Large intestine (tissue), 3 donors: ENCODE measurements at regions not wholly inside any gene's neighbourhood (a gene's known extent, or its start where the extent isn't known, plus 50 kb on each side); places are given as distances from the start of the nearest gene placed in this dataset.
A peak's percentile ranks its signal among the peaks of the same experiment; 100 is the strongest.

Source experiments
- DNase-seq, 2 donors: peaks; one replicate each; pipeline versions ENCODE4 v3.0.0 to v3.0.0-alpha.2; 2013
- H3K27ac ChIP-seq: one replicate; pipeline ENCODE4 v1.5.1; 2013; ENCODE audit warnings: low read length
- H3K27me3 ChIP-seq: 2 replicates; pipeline ENCODE4 v1.6.1; 2013; ENCODE audit warnings: low read length; ENCODE audit not compliant: control insufficient read depth, insufficient read depth
- H3K36me3 ChIP-seq: 2 replicates; pipeline ENCODE4 v1.6.1; 2013; ENCODE audit warnings: low read length; ENCODE audit not compliant: control insufficient read depth, insufficient read depth
- H3K4me1 ChIP-seq: one replicate; pipeline ENCODE4 v1.6.1; 2013; ENCODE audit warnings: low read length; ENCODE audit not compliant: control insufficient read depth, insufficient read depth
- H3K4me3 ChIP-seq: one replicate; pipeline ENCODE4 v1.5.1; 2013; ENCODE audit warnings: low read length
- H3K9me3 ChIP-seq: one replicate; pipeline ENCODE4 v1.6.1; 2013; ENCODE audit warnings: mild to moderate bottlenecking, low read depth, low read length, moderate library complexity; ENCODE audit not compliant: control insufficient read depth
- WGBS: methylation state at CpG from one replicate; pipeline ENCODE4 v1.1.5; 2013; ENCODE audit warnings: low lambda C conversion rate; ENCODE audit not compliant: insufficient coverage; 5-methylcytosine and 5-hydroxymethylcytosine counted together

- WGBS, result 67% methylated on average over 1 of the region's 4 CpGs
- Histone ChIP-seq H3K9me3 (no peaks in the 10 kb centered on the region), H3K4me3 (no peak overlapping the region), H3K4me1 (no peaks in the 10 kb centered on the region), H3K36me3 (no peaks in the 10 kb centered on the region), H3K27me3 (no peaks in the 10 kb centered on the region), H3K27ac (no peak overlapping the region)
- peak in 1 of 2 donors; percentile 2 for DNase-seq
These were observed 585.8 kb downstream of the TLE4 start for GRCh38 chr9:80157561-80157983.

- no peak for DNase-seq
- no CpG with 5 or more reads among the region's 2 CpGs for WGBS
- H3K36me3 ChIP-seq, result no peaks in the 10 kb centered on the region
These were observed 585.1 kb downstream of the TLE4 start for GRCh38 chr9:80156756-80157472.

GRCh38 chr9:80156262-80156661 lies 584.5 kb downstream of the TLE4 start:
- no peaks in the 10 kb centered on the region for H3K9me3 ChIP-seq
- H3K36me3 ChIP-seq, result no peaks in the 10 kb centered on the region
- H3K27me3 ChIP-seq, result no peaks in the 10 kb centered on the region
- no peak overlapping the region for H3K27ac ChIP-seq
- H3K4me3 ChIP-seq, result no peak overlapping the region
- no CpG with 5 or more reads among the region's 2 CpGs for WGBS
- no peaks in the 10 kb centered on the region for H3K4me1 ChIP-seq
- no peak for DNase-seq

More at GRCh38 chr9:80156756-80157472, 585.1 kb downstream of the TLE4 start:
- H3K27me3 ChIP-seq, result no peaks in the 10 kb centered on the region
- no peak overlapping the region for H3K27ac ChIP-seq
- no peak overlapping the region for H3K4me3 ChIP-seq
- H3K4me1 ChIP-seq, result no peaks in the 10 kb centered on the region
- H3K9me3 ChIP-seq, result no peaks in the 10 kb centered on the region

GRCh38 chr9:80147866-80148265 lies 576.1 kb downstream of the TLE4 start:
- Histone ChIP-seq H3K4me3 (no peak overlapping the region), H3K27me3 (no peaks in the 10 kb centered on the region), H3K27ac (no peak overlapping the region), H3K9me3 (no peaks in the 10 kb centered on the region), H3K4me1 (no peaks in the 10 kb centered on the region), H3K36me3 (no peaks in the 10 kb centered on the region)
- no peak for DNase-seq
- WGBS, result no CpG with 5 or more reads among the region's 3 CpGs

GRCh38 chr9:80146466-80146865 lies 574.7 kb downstream of the TLE4 start:
- no peak for DNase-seq
- no peaks in the 10 kb centered on the region for H3K36me3 ChIP-seq
- H3K27ac ChIP-seq, result no peak overlapping the region
- H3K4me1 ChIP-seq, result no peaks in the 10 kb centered on the region
- 57% methylated on average over 1 of the region's 1 CpG for WGBS
- no peaks in the 10 kb centered on the region for H3K27me3 ChIP-seq
- no peaks in the 10 kb centered on the region for H3K9me3 ChIP-seq
- no peak overlapping the region for H3K4me3 ChIP-seq

- DNase-seq, result no peak
- no peak overlapping the region for H3K4me3 ChIP-seq
- H3K27me3 ChIP-seq, result no peaks in the 10 kb centered on the region
- H3K4me1 ChIP-seq, result no peaks in the 10 kb centered on the region
- WGBS, result no CpG with 5 or more reads among the region's 2 CpGs
- no peak overlapping the region for H3K27ac ChIP-seq
- no peaks in the 10 kb centered on the region for H3K36me3 ChIP-seq
- H3K9me3 ChIP-seq, result no peaks in the 10 kb centered on the region
These were observed 573.1 kb downstream of the TLE4 start for GRCh38 chr9:80144856-80145255.

- no CpG with 5 or more reads among the region's 2 CpGs for WGBS
- no peak overlapping the region for H3K27ac ChIP-seq
- DNase-seq, result no peak
- H3K9me3 ChIP-seq, result no peaks in the 10 kb centered on the region
- no peak overlapping the region for H3K4me3 ChIP-seq
- no peaks in the 10 kb centered on the region for H3K36me3 ChIP-seq
- H3K27me3 ChIP-seq, result no peaks in the 10 kb centered on the region
- no peaks in the 10 kb centered on the region for H3K4me1 ChIP-seq
These were observed 572.6 kb downstream of the TLE4 start for GRCh38 chr9:80144406-80144805.

GRCh38 chr9:80143899-80144298 lies 572.1 kb downstream of the TLE4 start:
- H3K9me3 ChIP-seq, result no peaks in the 10 kb centered on the region
- DNase-seq, result no peak
- no peaks in the 10 kb centered on the region for H3K4me1 ChIP-seq
- H3K4me3 ChIP-seq, result no peak overlapping the region
- 50% methylated on average over 1 of the region's 3 CpGs for WGBS
- H3K27me3 ChIP-seq, result no peaks in the 10 kb centered on the region
- H3K27ac ChIP-seq, result no peak overlapping the region
- no peaks in the 10 kb centered on the region for H3K36me3 ChIP-seq

- Histone ChIP-seq H3K27me3 (no peaks in the 10 kb centered on the region), H3K36me3 (no peaks in the 10 kb centered on the region), H3K27ac (no peak overlapping the region), H3K9me3 (no peaks in the 10 kb centered on the region), H3K4me3 (no peak overlapping the region), H3K4me1 (no peaks in the 10 kb centered on the region)
- WGBS, result no CpG with 5 or more reads among the region's 2 CpGs
- no peak for DNase-seq
These were observed 562.7 kb downstream of the TLE4 start for GRCh38 chr9:80134487-80134886.

GRCh38 chr9:80131627-80132026 lies 559.9 kb downstream of the TLE4 start:
- Histone ChIP-seq H3K9me3 (no peaks in the 10 kb centered on the region), H3K4me1 (no peaks in the 10 kb centered on the region), H3K27ac (no peak overlapping the region), H3K36me3 (no peaks in the 10 kb centered on the region), H3K27me3 (no peaks in the 10 kb centered on the region), H3K4me3 (no peak overlapping the region)
- DNase-seq, result no peak
- WGBS, result no CpG with 5 or more reads among the region's 2 CpGs

- Histone ChIP-seq H3K36me3 (no peaks in the 10 kb centered on the region), H3K27ac (no peak overlapping the region), H3K27me3 (no peaks in the 10 kb centered on the region), H3K4me3 (no peak overlapping the region), H3K4me1 (no peaks in the 10 kb centered on the region), H3K9me3 (no peaks in the 10 kb centered on the region)
- WGBS, result 88% methylated on average over 4 of the region's 6 CpGs
- no peak for DNase-seq
These were observed 556.2 kb downstream of the TLE4 start for GRCh38 chr9:80127920-80128319.
